ENCODE measurements at regions not wholly inside any gene's neighbourhood (a gene's known extent, or its start where the extent isn't known, plus 50 kb on each side); places are given as distances from the start of the nearest gene placed in this dataset.

GRCh38 chr10:33396938-33397337 is 62.5 kb upstream of the NRP1 start:
- no peak for DNase-seq

- DNase-seq = no peak
Measured at GRCh38 chr10:33396279-33396678, 61.8 kb upstream of the NRP1 start.

- DNase-seq = no peak
Measured at GRCh38 chr10:33395201-33395600, 60.7 kb upstream of the NRP1 start.

GRCh38 chr10:33392706-33393105 is 58.2 kb upstream of the NRP1 start:
- no peak for DNase-seq

GRCh38 chr10:33391611-33392465 is 57.4 kb upstream of the NRP1 start:
- no peak for DNase-seq

GRCh38 chr10:33390046-33390445 is 55.6 kb upstream of the NRP1 start:
- no peak for DNase-seq

GRCh38 chr10:33388785-33389184 is 54.3 kb upstream of the NRP1 start:
- DNase-seq = no peak

GRCh38 chr10:33388382-33388781 is 53.9 kb upstream of the NRP1 start:
- DNase-seq = no peak

- no peak for DNase-seq
Measured at GRCh38 chr10:33387720-33388119, 53.3 kb upstream of the NRP1 start.

GRCh38 chr10:33386926-33387325 is 52.5 kb upstream of the NRP1 start:
- DNase-seq = no peak

GRCh38 chr10:33385686-33386085 is 51.2 kb upstream of the NRP1 start:
- no peak for DNase-seq

GRCh38 chr10:33385015-33385414 is 50.5 kb upstream of the NRP1 start:
- no peak for DNase-seq
